Renal cortical epithelial cell (primary cell): ENCODE measurements at regions not wholly inside any gene's neighbourhood (a gene's known extent, or its start where the extent isn't known, plus 50 kb on each side); places are given as distances from the start of the nearest gene placed in this dataset.
"Not testable (repeated sequence)": the region's sequence is repeated elsewhere in the genome, so short reads cannot be mapped to it uniquely, and the experiment has no call there.

ENCODE experiments used
- DNase-seq: peaks from one replicate; pipeline ENCODE4 v3.0.0-alpha.2; 2011; ENCODE audit warnings: low read depth

DNA sequence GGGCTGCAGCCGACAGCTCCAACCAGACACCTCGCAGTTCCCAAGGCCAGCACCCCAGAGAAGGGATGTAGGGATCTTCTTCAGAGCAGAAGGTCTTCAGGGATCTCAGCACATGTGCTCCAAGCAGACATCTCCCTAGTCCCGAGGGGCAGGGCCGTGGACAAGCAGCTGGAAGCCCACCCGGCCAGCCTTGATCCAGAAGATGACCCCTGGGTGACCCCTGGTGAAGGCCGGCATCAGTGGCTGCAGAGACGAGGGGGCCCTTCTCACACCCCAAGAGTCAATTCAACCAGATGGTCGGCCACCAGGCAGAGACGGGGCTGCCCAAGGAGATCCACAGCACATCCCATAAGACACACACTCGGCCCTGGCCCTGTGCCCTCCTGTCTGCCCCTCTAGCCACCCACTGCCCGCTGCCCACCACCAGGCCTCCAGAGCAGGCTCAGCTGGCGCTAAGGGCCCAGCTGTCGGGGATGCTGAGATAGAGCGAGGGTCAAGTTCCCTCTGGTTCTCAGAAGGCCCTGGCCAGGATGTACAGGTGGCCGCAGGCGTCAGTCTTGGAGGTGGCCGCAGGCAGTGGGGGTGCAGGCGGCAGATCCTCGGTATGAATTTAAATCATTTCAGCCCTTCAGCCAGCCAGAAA lies 168.3 kb downstream of the BRD1 start:
- DNase-seq = no peak

DNA sequence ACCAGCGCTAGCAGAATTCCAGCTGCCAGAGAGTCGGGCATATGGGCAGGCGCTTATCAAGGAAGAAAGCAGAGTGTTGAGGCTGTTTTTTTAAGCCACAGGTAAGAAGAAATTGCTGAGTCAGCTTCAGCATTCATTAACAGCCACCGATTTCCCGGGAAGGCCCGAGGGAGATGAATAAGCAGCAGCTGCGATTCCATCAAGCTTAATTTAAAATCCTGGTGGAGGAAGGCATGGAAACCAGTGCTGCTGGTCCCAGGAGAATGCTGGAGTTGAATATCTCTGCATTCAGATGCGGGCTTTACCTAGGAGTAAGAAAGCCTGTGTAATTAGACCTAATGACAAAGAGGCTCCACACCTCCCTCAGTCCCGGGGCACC lies 168.8 kb downstream of the BRD1 start:
- DNase-seq = peak; percentile 6

GRCh38 chr22:49657974-49658590 lies 169.6 kb downstream of the BRD1 start:
- DNase-seq = no peak

DNA sequence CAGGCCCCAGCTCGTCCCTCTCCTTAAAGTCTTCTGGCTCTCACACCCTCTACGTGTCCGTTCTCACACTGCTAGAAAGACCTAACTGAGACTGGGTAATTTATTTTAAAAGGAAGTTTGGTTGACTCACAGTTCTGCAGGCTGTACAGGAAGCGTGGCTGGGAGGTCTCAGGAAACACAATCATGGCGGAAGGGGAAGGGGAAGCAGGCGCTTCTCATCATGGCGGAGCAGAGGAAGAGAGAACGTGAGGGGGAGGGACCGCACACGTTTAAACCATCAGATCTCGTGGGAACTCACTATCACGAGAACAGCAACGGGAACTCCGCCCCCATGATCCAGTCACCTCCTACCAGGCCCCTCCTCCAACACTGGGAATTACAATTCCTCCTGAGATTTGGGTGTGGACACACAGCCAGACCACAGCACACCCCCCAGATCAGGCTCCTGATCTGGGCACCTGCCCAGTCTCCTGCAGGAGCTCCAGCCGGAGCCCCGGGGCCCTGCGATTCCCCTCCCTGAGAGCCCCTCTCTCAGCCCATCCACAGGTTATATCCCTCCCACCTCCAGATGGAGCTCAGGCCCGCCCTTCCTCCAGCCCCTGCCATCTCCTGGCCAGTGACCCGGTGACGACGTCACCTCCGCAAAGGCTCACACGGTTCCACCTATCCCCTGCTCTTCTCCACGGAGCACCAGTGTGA lies 170.2 kb downstream of the BRD1 start:
- DNase-seq = no peak

- not testable (repeated sequence) for DNase-seq
These were observed 170.8 kb downstream of the BRD1 start for GRCh38 chr22:49656883-49657274.

GRCh38 chr22:49656291-49656851 lies 171.3 kb downstream of the BRD1 start:
- no peak for DNase-seq

DNA sequence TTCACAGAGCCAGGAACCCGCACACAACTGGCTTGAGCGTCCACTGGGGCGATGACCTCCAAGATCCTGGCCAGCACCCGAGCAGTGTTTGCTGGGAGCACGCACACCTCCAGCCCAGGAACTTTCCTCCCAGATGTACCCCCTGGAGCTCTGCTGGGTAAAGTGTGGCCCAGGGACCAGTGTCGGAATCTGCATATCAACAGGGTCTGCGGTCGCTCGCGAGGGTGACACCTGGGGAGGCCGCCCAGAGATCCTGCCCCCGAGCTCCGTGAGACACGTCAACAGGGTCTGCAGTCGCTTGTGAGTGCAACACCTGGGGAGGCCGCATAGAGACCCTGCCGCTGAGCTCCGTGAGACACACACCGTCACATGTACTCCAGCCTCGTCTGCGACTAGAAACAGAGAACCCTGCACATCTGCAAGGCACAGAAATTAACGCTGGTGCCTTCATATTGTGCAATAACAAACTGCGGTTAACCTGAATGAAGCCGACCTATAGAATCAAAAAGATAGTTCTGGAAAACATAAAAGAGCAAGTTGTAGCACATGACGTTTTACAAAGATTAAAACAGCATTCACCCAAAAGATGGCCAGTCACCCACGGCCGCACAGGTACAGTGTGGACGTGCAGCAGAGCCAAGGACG lies 172.4 kb downstream of the BRD1 start:
- DNase-seq = no peak

- DNase-seq = no peak
These were observed 177.1 kb downstream of the BRD1 start for GRCh38 chr22:49650336-49651241.

DNA sequence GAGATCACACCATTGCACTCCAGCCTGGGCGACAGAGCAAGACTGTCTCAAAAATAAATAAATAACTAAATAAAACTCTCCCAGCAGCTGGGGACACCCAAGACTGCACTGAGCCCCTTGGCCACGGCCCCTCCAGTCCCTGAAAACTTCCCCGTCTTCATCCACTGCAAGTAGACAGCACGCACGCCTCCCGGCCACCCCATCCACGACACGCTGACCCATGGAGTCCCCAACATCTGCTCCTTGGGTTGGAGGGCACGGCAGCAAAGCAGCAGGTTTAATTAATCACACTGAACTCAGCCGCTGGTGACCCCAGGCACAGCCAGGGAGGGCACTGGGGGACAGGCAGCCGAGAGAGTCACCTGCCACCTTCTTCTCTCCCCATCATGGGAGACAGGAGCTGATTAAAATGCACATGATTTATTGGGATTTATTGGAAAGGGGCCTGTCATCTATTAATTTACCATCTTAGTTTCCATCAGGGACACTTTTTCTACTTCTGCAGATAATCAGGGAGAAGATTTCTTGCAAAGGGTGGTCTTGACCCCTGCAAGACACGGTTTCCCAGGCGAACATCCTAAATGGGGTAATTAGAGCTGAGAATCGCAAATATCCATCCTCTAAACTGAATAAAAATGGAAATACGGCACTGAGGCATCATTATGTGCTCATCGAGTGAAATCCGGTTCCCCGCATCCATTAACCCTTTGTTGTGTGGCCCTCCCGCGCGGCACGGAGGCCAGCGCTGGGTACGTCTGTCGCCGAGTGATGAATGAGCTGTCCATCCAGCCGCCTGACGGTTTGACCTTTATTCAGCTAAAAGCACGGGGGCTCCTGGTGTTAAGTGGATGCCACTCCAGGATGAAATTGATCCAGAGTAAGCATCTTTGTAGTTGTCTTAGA lies 178.3 kb downstream of the BRD1 start:
- DNase-seq = no peak

- no peak for DNase-seq
These were observed 179.6 kb downstream of the BRD1 start for GRCh38 chr22:49648053-49648452.

GRCh38 chr22:49647627-49648026 lies 180.0 kb downstream of the BRD1 start:
- no peak for DNase-seq

DNA sequence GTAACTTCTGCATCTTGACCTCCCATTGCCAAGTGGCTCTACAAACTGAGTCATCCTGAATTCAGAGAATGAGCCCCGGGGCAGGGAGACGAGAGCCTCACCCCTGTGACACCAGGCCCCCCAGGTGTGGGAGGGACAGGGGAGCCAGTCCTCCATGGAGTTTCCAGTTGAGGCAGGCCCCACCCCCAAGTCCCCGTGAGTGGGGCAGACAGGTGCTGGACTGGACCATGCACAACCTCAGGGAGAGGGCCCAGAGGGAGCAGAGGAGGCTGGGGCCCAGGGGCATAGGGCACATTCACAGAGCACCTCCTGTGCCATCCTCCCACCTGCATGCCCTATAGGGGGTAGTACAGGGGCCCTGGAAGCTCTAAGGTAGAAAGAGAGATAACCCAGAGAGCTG lies 180.8 kb downstream of the BRD1 start:
- no peak for DNase-seq

- DNase-seq = no peak
These were observed 181.7 kb downstream of the BRD1 start for GRCh38 chr22:49645791-49646550.

DNA sequence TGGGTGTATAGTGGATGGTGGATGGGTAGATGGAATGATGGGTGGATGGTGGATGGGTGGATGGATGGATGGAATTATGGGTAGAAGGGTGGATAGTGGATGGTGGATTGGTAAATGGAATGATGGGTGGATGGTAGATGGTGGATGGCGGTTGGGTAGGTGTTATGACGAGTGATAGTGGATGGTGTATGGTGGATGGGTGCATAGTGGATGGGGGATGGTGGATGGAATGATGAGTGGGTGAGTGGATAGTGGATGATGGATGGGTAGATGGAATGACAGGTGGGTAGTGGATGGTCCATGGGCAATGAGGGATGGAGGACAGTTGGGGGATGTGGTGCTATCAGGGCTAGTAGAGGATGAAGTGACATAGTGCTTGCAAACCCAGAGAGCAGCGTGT lies 182.4 kb downstream of the BRD1 start:
- no peak for DNase-seq

GRCh38 chr22:49643998-49644397 lies 183.7 kb downstream of the BRD1 start:
- no peak for DNase-seq

- no peak for DNase-seq
These were observed 184.2 kb downstream of the BRD1 start for GRCh38 chr22:49643466-49643865.

- no peak for DNase-seq
These were observed 184.9 kb downstream of the BRD1 start for GRCh38 chr22:49642741-49643140.

DNA sequence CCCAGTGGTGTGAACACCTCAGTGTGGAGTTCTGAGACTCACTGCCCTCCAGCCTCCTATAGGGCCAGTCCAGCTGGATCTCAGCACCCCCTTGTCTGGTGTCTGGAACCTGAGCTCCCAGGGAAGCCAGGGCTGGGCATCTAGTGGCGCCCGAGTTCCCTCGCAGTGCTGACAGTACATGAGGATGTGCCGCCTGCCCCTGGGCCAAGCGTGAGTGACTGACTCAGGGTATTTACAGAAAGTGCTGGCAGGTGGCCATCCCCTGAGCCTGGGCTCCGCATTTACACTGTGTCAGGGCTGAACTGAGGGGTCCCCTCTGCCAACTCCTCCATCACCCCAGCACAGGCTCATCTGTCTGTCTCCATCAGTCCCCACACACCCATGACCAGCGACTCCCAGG lies 185.3 kb downstream of the BRD1 start:
- no peak for DNase-seq

GRCh38 chr22:49641770-49642313 lies 185.8 kb downstream of the BRD1 start:
- DNase-seq = no peak
